ENCODE measurements at regions not wholly inside any gene's neighbourhood (a gene's known extent, or its start where the extent isn't known, plus 50 kb on each side); places are given as distances from the start of the nearest gene placed in this dataset.

DNA sequence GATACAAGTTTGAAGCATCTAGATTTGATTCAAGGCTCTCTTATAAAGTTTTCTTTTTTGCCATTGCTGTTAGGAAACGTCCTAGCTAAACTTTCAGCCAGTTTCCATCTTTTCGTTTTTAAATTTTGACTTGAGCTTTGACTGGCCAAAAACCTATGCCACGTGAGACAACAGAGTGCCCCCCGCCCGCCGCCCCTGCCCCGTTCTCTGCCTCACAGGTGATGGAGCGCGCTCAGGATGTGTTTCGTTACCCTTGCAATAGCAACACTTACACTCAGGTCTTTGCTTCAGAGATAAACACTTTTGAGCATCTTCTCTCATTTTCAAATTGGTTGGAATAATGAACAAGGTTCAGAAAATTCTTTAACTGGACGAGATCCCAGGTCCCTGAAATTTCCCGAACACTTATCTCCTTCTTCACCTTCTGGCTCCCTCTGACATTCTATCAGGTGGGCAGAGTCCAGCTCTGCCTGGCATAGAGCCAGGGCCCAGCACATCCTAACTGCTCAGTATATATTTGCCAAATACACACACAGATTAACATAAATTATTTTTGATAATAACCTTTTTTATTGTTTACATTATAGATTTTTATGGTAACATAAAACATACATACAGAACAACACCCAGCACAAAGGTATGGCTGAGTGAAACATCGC lies 301.1 kb downstream of the IRS2 start:
- TF ChIP-seq PBX3 (CRISPR knock-in tag; IDR thresholded peaks at IDR 0.05) (no peak), REST (tag by site-specific recombination; IDR thresholded peaks at IDR 0.05) (no peak), ZNF398 (tag by site-specific recombination; IDR thresholded peaks at IDR 0.05) (no peak), KLF8 (tag by site-specific recombination; IDR thresholded peaks at IDR 0.05) (no peak), RBAK (tag by site-specific recombination; IDR thresholded peaks at IDR 0.05) (no peak), ZNF416 (tag by site-specific recombination; IDR thresholded peaks at IDR 0.05) (no peak), SP2 (tag by site-specific recombination; IDR thresholded peaks at IDR 0.05) (no peak), ZBTB26 (tag by site-specific recombination; optimal IDR thresholded peaks at IDR 0.05) (no peak), ZNF366 (tag by site-specific recombination; conservative IDR thresholded peaks at IDR 0.05) (no peak)
- TF ChIP-seq, protein P1, sequence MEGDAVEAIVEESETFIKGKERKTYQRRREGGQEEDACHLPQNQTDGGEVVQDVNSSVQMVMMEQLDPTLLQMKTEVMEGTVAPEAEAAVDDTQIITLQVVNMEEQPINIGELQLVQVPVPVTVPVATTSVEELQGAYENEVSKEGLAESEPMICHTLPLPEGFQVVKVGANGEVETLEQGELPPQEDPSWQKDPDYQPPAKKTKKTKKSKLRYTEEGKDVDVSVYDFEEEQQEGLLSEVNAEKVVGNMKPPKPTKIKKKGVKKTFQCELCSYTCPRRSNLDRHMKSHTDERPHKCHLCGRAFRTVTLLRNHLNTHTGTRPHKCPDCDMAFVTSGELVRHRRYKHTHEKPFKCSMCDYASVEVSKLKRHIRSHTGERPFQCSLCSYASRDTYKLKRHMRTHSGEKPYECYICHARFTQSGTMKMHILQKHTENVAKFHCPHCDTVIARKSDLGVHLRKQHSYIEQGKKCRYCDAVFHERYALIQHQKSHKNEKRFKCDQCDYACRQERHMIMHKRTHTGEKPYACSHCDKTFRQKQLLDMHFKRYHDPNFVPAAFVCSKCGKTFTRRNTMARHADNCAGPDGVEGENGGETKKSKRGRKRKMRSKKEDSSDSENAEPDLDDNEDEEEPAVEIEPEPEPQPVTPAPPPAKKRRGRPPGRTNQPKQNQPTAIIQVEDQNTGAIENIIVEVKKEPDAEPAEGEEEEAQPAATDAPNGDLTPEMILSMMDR (tag by site-specific recombination; IDR thresholded peaks at IDR 0.05), result no peak
- TF ChIP-seq, protein P2, sequence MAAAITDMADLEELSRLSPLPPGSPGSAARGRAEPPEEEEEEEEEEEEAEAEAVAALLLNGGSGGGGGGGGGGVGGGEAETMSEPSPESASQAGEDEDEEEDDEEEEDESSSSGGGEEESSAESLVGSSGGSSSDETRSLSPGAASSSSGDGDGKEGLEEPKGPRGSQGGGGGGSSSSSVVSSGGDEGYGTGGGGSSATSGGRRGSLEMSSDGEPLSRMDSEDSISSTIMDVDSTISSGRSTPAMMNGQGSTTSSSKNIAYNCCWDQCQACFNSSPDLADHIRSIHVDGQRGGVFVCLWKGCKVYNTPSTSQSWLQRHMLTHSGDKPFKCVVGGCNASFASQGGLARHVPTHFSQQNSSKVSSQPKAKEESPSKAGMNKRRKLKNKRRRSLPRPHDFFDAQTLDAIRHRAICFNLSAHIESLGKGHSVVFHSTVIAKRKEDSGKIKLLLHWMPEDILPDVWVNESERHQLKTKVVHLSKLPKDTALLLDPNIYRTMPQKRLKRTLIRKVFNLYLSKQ (tag by site-specific recombination; IDR thresholded peaks at IDR 0.05; ENCODE audit: borderline replicate concordance), result no peak
